Ectodermal cell (in vitro differentiated cells): ENCODE measurements at regions not wholly inside any gene's neighbourhood (a gene's known extent, or its start where the extent isn't known, plus 50 kb on each side); places are given as distances from the start of the nearest gene placed in this dataset.

Experiments
- H3K27ac ChIP-seq: 2 replicates; pipeline ENCODE4 v1.7.0; 2013; ENCODE audit warnings: mild to moderate bottlenecking, low read depth, low read length; ENCODE audit not compliant: insufficient read depth, poor library complexity, severe bottlenecking
- H3K27me3 ChIP-seq: 2 replicates; pipeline ENCODE4 v1.7.0; 2013; ENCODE audit warnings: mild to moderate bottlenecking, low read length; ENCODE audit not compliant: insufficient read depth, control insufficient read depth, poor library complexity, severe bottlenecking
- H3K36me3 ChIP-seq: one replicate; pipeline ENCODE4 v1.7.0; 2013; ENCODE audit warnings: low read length; ENCODE audit not compliant: control insufficient read depth, insufficient read depth
- H3K4me1 ChIP-seq: one replicate; pipeline ENCODE4 v1.7.0; 2013; ENCODE audit warnings: low read length; ENCODE audit not compliant: control insufficient read depth, insufficient read depth
- H3K4me3 ChIP-seq: 2 replicates; pipeline ENCODE4 v1.7.0; 2013; ENCODE audit warnings: low read depth, low read length, control low read depth; ENCODE audit not compliant: insufficient read depth
- H3K9me3 ChIP-seq: 2 replicates; pipeline ENCODE4 v1.7.0; 2013; ENCODE audit warnings: mild to moderate bottlenecking, low read length, moderate library complexity; ENCODE audit not compliant: control insufficient read depth
- WGBS, 2 experiments: methylation state at CpG; one replicate each; pipeline ENCODE4 v1.1.7; 2013; ENCODE audit warnings: missing lambda C conversion rate in 2 of 2; 5-methylcytosine and 5-hydroxymethylcytosine counted together

DNA sequence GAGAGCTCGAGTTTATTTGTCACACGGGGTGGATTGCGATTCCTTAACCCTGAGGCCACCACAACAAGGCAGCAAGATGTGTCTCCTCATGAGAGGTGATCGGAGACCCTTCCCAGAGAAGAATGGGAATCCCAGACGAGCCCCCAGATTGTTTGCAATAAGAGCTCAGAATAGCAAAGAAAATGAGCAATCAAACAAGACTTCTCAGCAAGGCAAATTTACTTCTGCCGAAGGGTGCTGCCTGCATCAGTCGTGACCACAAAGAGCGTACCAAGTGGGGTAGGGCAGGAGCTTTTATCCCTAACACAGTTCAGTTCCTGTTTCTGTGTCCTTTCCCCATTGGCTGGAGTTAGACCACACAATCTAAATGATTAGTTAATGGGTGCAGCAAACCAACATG is 237.5 kb upstream of the SYT4 start:
- Histone ChIP-seq H3K27me3 (no peaks in the 10 kb centered on the region), H3K9me3 (no peaks in the 10 kb centered on the region), H3K36me3 (no peaks in the 10 kb centered on the region), H3K27ac (no peak overlapping the region), H3K4me3 (no peak overlapping the region), H3K4me1 (no peaks in the 10 kb centered on the region)
- 93 to 95% methylated on average over 8 of the region's 8 CpGs for WGBS, 2 experiments

DNA sequence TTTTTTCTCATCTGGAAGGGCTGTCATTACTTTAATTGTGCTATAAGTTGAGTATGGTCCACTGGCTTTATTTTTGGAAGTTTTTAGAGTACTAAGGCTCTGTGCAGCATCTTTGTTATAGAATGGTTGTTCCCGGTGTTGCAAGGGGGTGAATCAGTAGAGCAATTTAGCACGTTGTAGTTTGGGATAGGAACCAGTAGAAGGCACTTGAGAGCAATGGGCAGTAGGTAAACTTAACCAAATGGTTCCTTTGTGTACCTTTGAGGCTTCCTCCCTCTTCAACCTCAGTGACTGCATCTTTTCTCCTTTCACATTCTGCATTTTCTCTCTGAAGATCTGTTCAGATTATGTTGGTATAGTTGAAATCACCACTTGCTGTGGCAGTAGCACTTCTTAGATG is 238.2 kb upstream of the SYT4 start:
- Histone ChIP-seq H3K4me1 (no peaks in the 10 kb centered on the region), H3K4me3 (no peak overlapping the region), H3K36me3 (no peaks in the 10 kb centered on the region), H3K27me3 (no peaks in the 10 kb centered on the region), H3K27ac (no peak overlapping the region), H3K9me3 (no peaks in the 10 kb centered on the region)
- WGBS, 2 experiments: 84 to 91% methylated on average over 2 of the region's 2 CpGs

DNA sequence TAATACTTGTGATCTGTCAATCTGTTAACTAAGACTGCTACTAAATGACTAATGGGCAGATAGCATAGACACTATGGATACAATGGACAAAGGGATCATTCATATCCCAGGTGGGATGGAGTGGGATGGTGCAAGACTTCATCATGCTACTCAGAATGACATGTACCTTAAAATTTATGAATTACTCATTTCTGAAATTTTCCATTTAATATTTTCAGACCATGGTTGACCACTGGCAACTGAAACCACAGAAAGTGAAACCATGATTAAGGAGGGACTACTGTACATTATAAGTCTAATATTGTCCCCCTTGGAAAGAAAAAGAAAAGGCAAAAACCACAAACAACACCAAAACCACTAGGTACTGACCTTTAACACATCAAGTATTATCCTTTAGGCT is 247.0 kb upstream of the SYT4 start:
- H3K27ac ChIP-seq: no peak overlapping the region
- H3K27me3 ChIP-seq: no peaks in the 10 kb centered on the region
- H3K9me3 ChIP-seq: no peaks in the 10 kb centered on the region
- no peaks in the 10 kb centered on the region for H3K36me3 ChIP-seq
- H3K4me1 ChIP-seq: no peaks in the 10 kb centered on the region
- no peak overlapping the region for H3K4me3 ChIP-seq

DNA sequence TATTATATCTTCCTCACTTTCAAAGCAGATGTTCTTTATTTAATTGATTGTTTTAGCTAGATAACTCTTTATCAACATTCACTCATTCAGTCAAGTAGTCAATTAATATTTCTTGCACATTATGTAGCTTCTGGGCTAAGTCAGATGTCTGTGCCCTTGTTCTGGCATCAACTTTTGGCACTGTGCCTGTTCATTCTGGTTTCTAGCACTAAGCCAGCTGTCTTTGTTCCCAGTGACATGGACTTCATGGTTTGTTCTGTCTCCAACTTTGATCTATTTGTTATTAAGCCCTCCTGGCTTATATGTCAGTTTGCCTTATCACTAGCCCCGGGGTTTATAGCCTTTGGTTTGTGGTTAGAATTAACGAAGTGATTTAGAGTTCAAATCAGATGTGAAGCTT is 247.9 kb upstream of the SYT4 start:
- no peaks in the 10 kb centered on the region for H3K36me3 ChIP-seq
- no CpG with 5 or more reads among the region's 2 CpGs for WGBS, 2 experiments
- no peak overlapping the region for H3K27ac ChIP-seq
- no peaks in the 10 kb centered on the region for H3K9me3 ChIP-seq
- H3K27me3 ChIP-seq: no peaks in the 10 kb centered on the region
- no peak overlapping the region for H3K4me3 ChIP-seq
- no peaks in the 10 kb centered on the region for H3K4me1 ChIP-seq

DNA sequence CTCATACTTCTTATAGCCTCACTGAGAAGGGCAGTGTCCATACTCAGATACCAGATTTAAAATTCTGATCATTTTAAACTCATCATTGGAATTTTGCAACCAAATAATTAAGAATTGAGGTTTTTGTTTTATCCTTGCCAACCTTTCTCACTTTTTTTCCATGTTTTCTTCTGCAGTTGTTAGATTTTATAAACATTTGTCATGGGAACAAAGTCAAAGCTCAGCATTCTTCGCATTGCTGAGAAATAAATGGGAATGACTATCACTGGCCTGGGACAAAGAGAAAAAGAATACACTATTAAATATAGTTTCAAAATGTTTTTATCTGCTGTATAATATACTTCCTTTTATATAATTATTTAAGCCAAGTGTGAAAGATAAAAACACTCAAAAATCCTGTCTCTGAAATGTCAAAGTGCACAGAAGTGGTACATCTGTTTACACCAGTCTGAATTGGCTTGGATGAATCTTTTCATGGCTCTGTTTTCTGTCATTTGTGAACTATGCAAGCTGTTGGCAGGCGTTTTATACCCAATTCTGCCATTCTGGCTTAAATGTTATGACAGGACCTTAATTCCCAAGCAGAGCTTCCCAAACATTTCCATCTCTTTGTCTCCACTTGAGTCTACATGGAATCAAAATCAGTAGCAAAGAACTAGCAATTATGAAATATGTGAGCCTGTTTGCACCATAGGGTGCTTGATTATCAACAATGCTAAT is 249.3 kb upstream of the SYT4 start:
- Histone ChIP-seq H3K36me3 (no peaks in the 10 kb centered on the region), H3K27ac (no peak overlapping the region), H3K4me1 (no peaks in the 10 kb centered on the region), H3K9me3 (no peaks in the 10 kb centered on the region), H3K27me3 (no peaks in the 10 kb centered on the region), H3K4me3 (no peak overlapping the region)
- WGBS, 2 experiments: 19 to 45% methylated on average over 1 of the region's 2 CpGs

DNA sequence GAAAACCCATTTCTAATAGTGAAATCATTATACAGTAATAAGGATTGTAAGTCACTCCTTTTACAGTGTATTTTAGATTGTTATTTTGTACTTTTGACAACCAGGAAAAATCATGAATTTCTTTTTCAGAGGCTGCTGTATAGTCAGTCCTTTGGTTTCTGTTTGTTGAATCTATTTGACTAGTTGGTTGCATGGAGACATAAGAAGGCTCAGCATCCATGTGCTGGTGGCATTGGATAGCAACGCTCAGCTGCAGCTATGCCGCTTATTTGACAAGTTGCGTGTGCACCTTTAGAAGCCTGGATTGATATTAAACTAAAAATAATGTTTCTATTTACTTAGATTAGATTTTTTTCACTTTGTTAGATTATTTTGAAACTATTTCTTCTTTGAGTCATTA is 254.1 kb upstream of the SYT4 start:
- no peaks in the 10 kb centered on the region for H3K27me3 ChIP-seq
- H3K4me3 ChIP-seq: no peak overlapping the region
- H3K36me3 ChIP-seq: no peaks in the 10 kb centered on the region
- 92 to 98% methylated on average over 2 to 3 of the region's 3 CpGs for WGBS, 2 experiments
- no peaks in the 10 kb centered on the region for H3K9me3 ChIP-seq
- H3K4me1 ChIP-seq: no peaks in the 10 kb centered on the region
- no peak overlapping the region for H3K27ac ChIP-seq

DNA sequence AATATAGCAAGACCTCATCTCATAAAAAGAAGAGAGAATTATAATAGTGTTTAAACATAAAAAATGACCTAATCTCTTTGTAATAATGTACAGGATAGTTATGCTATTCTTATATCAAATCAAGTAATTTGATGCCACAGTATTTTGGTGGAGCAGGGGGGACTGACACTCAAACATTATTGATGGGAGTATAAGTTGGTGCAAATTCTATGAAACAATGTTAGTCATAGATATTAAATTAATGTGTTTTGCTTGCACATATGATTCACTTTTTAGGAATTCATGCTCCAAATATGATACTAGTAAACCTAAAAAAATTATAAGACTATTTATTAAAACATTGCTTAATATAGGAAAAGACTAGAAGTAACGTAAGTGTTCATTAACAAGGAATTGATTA is 256.1 kb upstream of the SYT4 start:
- no peak overlapping the region for H3K27ac ChIP-seq
- H3K9me3 ChIP-seq: no peaks in the 10 kb centered on the region

DNA sequence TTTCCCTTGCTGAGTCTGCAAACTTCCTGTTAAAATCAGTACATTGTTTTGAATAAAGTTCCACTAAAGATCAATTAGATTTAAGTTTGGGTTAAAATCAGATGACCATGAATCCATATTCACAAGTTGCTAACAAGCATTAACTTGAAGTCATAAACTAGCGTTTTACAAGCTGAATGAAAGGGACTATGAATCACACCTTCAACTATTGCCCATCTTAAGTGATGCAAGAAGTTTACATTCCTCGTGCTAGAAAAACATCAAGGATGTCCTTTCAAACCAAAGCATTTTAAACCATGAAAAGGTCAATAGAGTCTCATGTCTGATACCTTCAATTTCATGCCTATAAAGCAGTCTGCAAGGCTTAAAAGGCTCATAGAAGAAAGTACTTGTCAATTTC is 257.2 kb upstream of the SYT4 start:
- 92 to 94% methylated on average over 2 of the region's 2 CpGs for WGBS, 2 experiments
- Histone ChIP-seq H3K9me3 (no peaks in the 10 kb centered on the region), H3K4me1 (no peaks in the 10 kb centered on the region), H3K27me3 (no peaks in the 10 kb centered on the region), H3K36me3 (no peaks in the 10 kb centered on the region), H3K4me3 (no peak overlapping the region), H3K27ac (no peak overlapping the region)

More for the DNA sequence above, 256.1 kb upstream of the SYT4 start:
- no peaks in the 10 kb centered on the region for H3K27me3 ChIP-seq
- no peaks in the 10 kb centered on the region for H3K4me1 ChIP-seq
- WGBS, 2 experiments: 100% methylated on average over 1 of the region's 1 CpG
- H3K36me3 ChIP-seq: no peaks in the 10 kb centered on the region
- no peak overlapping the region for H3K4me3 ChIP-seq

DNA sequence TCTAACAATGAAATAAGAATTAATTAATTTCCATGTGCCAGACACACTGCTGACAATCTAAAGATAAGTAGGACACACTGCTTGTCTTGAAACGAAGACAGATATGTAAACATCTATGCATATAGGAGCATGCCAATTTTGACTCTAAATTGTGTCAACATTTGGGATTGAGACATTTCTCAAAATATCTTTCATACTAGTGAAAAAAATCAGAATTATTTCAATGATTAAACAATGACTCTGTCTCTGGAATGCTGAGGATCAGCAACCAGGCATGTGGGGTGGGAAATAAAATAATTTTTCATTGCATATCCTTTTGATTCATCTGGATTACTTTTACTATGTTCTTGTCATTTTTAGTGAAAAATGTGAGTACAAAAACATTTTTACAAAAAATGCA is 262.6 kb upstream of the SYT4 start:
- no peak overlapping the region for H3K27ac ChIP-seq
- H3K36me3 ChIP-seq: no peaks in the 10 kb centered on the region
- H3K4me3 ChIP-seq: no peak overlapping the region
- no peaks in the 10 kb centered on the region for H3K4me1 ChIP-seq
- 93 to 100% methylated on average over 1 of the region's 1 CpG for WGBS, 2 experiments
- H3K9me3 ChIP-seq: no peaks in the 10 kb centered on the region
- no peaks in the 10 kb centered on the region for H3K27me3 ChIP-seq

DNA sequence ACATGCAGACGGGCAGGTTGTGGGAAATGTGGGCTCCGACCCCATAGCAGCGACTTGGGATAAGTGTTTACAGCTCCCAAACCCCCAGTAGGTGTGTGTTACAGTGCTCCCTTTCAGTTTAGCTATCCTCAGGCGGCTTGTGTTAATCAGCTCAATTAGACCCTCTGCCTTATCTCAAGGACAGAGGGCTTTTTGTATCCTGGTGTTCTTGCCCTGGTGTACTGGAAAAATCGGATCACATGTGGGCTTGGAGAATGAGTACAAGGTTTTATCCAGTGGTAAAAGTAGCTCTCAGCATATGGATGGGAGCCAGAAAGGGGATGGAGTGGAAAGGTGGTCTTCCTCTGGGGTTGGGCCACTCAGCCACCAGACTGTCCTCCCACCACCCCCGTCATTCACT is 264.7 kb upstream of the SYT4 start:
- Histone ChIP-seq H3K27ac (no peak overlapping the region), H3K9me3 (no peaks in the 10 kb centered on the region), H3K4me1 (no peaks in the 10 kb centered on the region), H3K36me3 (no peaks in the 10 kb centered on the region), H3K4me3 (no peak overlapping the region), H3K27me3 (no peaks in the 10 kb centered on the region)
- whole genome bisulfite sequencing, 2 experiments: 90 to 92% methylated on average over 6 of the region's 6 CpGs

DNA sequence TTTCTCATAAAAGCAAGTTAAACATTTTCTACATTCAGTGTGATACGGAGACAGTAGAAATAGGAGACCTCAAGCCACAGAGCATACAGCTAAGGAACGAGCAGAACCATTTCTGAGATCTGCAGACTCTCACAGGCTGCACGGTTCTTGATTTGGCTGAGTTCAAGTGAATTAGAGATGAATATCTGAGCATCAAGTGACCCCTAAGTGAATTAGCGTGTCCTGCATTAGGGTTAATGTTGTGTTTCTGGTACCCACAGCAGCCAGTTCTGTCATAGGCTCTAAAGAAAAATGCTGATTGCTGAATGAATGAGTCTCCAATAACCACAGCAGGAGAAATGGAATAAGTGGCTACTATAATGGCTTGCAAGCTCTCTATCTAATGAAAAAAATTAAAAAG is 265.9 kb upstream of the SYT4 start:
- WGBS, 2 experiments: 97 to 98% methylated on average over 4 of the region's 4 CpGs
- Histone ChIP-seq H3K27ac (no peak overlapping the region), H3K36me3 (no peaks in the 10 kb centered on the region), H3K27me3 (no peaks in the 10 kb centered on the region), H3K4me3 (no peak overlapping the region), H3K9me3 (no peaks in the 10 kb centered on the region), H3K4me1 (no peaks in the 10 kb centered on the region)
